Fibroblast of skin of right biceps (primary cell): ENCODE measurements at regions not wholly inside any gene's neighbourhood (a gene's known extent, or its start where the extent isn't known, plus 50 kb on each side); places are given as distances from the start of the nearest gene placed in this dataset.

Experiments used
- DNase-seq: peaks from one replicate; pipeline ENCODE4 v3.0.0-alpha.2; 2013

DNA sequence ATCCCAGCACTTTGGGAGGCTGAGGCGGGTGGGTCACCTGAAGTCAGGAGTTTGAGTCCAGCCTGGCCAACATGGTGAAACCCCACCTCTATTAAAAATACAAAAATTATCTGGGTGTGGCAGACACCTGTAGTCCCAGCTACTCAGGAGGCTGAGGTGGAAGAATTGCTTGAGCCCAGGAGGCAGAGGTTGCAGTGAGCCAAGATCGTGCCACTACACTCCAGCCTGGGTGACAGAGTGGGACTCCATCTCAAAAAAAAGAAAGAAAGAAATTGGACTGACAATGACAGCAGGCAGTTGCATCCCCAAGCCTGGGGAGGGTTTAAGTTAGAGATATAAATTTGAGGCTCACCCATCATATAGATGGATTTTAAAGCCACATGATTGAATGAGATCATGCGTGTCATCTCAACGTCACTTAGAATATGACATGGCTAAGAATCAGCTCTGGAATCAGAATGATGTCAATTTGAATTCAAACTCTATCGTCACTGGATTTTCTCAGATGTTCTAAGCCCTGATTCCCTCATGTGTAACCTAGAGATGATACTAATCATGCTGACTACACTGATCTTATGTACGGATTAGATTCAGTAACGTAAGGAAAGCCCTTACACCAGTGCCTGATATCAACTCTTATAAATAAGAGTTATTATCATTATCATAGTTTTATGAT lies 534.0 kb upstream of the JARID2 start:
- DNase-seq, result no peak

DNA sequence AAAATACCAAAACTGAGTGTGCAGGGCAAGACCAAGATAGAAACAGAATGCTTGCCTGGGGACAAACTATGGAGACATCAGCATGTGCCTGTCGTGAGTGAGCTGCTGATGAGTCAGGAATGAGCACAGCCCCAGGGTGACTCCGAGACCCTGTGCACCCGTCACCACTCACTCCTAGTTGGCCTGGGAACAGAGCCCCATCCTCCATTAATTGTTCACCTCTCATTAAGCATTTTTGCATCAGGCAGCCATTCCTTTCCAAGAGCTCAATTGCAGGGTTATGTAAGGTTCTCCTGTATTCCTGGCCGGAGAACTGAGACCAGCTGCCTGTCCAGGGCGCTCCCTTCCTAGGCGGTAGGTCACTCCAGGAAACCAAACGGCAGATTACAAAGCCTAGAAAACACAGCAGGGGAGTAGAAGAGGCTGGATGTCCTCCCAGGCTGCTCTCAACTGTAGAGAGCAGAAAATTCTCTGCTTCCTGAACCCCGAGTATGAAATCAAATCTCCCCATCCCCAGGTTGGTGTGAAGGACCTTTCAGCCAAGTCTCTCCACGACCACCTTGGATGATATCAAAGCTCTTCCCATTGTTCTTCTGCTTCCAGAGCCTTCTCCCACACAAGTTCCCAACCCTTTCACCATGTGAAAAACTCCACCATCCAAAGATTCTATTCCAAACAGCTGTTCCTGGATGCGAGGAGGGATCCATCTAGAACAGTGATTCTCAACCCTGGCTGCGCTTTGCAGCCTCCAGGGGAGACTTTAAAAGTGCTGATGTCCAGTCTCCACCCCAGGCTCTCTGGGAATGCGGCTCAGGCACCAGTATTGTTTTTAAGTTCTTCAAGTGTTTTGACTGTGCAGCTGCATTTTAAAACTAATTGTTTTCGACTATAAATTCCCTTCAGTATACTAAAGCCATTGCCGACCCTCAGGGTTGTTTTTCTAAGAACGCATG lies 532.6 kb upstream of the JARID2 start:
- peak; percentile 87 for DNase-seq

DNA sequence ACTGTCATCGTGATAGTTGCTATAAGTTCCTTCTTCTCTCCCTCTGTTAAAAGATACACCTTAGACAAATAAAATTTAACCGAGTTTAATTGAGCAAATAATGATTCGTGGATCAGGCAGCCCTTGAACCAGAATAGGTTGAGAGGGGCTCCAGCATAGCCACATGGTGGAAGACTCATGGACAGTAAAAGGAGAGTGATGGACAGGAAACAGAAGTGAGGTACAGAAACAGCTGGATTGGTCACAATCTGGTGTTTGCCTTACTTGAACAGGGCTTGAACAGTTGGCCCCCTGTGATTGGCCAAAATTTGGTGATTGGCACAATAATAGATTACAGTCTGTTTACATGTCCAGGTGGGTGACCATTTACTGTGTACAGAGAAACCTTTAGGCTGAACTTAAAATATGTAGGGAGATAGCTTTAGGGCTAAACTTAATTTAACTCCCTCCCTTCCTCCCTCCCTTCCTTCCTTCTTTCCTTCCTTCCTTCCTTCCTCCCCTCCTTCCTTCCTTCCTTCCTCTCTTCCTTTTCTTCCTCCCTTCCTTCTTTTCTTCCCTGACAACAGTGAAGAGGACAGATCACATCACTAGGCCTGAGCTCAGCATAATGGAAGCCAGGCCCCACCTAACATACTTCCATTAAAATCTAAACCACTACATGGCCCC lies 531.8 kb upstream of the JARID2 start:
- DNase-seq, result no peak

DNA sequence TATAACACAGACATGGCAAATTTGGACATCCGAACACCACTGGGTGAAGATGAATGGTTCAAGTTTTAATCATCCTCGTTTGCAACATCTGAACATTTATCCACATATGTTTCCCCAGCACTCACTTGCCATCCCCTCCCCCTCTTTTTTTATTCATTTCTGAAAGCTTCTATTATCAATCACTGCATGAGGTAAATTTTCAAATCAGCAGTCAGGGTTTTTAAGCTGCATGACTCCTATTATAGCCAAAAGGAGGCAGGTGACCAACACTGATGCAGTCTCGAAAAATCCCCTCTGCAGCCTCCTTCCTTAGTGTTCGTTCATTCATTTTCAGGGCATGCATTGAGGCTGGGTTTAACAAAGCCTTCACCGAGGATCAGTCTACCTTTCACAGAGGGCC lies 530.8 kb upstream of the JARID2 start:
- DNase-seq, result no peak

DNA sequence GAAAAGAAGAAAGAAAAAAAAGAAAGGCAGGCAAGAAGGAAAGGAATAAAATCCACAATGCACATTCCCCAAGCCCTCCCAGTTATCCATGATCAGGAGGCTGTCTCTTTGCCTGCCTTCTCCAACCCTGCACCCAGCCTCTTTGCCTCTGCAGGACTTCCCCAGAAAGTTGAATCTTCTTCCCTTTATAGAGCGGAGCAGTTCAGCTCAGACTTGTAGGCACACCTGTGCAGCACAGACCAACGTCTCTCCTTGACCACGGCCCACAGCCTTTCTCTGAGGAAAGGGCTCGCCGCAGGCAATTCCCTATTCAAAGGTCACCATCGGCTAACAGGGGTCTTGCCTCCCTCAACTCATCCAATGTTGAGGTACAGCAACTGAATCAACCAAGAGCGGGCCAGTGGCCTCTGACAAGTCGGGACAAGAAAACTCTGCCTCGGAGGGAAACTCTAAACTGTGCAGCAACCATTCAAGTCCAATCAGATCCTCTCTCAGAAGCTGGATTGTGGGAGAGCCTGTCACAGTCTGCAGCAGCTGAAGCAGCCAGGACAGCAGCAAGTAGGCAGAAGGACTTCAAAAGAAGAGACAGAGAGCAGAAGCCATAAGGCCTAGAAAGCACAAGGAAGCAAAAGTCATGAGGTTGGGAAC lies 529.2 kb upstream of the JARID2 start:
- no peak for DNase-seq

DNA sequence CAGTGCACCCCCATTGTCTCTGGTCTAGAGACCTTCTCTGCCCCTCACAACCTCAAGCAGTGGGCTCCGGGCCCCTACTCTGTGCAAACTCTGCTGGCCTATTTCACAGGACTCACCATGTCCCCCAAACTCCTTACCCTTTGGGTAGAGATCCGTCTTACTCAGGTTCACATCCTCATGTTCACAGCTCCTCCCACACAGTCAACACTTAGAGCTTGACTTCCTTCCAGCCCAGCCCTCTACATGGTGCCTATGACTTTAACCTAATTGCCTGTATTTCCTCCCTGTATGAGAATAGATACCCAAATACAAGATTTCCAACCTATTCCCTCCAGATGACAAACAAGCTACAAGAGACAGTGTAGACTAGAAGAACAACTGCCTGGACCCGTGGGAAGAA lies 528.6 kb upstream of the JARID2 start:
- DNase-seq, result no peak

DNA sequence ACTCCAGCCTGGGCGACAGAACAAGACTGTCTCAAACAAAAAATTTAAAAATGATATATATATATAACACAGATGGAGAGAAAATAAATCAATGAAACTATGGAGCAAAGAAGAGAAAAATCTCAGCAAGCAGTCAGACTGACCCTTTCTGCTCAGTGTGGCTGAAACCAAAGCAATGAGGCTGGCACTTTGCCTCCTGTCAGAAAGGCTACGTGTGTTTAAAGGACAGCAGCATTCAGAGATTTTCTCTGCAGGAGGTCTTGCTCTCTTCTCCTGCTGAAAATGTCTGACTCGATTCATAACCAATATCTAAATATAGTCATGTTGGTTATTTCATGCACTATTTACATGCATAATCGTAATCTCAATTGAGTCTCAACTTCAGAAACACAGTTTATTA lies 527.0 kb upstream of the JARID2 start:
- no peak for DNase-seq

DNA sequence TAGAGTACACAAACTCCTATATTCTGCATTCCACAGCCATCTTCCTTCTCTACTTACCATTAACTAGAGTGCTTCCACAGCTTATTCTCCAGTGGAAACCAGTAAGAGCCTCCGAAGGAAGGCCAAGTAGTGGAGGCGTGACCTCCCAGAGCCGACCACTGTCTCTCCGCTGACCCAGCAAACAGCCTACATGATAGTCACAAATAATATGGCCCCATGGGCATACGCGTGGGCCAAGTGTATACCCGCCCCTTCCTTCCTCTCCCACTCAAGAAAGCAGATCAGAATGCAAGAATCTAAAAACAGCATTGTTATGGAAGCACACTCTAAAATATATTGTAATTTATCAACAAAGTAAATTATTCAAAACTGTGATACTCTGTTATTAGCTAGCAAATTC lies 526.6 kb upstream of the JARID2 start:
- DNase-seq, result no peak

DNA sequence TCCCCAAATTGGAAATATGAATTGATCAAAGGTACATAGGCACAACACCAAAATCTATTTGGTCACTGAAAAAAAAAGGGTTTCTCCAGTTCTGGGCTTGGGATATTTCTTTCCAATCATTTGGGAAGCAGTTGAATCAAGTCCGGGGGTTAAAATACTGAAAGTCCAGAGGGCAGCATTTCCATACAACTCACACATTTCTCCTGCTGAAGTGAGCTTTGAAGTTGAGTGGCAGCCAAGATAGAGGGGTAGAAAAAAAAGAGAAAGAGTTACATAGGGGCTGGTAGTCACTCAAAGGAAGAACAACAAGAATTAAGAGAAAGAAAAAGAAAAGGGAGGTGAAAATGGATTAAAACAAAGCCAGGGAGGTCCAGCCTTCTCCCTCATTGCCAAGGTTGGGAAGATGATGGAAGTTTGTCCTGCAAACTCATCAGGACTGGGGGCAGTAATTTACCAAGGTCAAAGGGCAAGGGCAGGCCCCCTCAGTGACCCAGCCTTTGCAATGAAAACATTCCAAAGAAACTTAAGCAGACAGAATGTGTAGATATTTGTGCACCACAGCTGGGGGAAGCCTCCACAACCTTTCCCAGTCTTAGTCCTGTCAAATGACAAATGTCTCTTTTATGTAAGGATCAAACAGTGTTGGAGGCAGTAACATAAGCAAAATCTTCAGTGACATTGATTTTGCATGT lies 525.3 kb upstream of the JARID2 start:
- no peak for DNase-seq

DNA sequence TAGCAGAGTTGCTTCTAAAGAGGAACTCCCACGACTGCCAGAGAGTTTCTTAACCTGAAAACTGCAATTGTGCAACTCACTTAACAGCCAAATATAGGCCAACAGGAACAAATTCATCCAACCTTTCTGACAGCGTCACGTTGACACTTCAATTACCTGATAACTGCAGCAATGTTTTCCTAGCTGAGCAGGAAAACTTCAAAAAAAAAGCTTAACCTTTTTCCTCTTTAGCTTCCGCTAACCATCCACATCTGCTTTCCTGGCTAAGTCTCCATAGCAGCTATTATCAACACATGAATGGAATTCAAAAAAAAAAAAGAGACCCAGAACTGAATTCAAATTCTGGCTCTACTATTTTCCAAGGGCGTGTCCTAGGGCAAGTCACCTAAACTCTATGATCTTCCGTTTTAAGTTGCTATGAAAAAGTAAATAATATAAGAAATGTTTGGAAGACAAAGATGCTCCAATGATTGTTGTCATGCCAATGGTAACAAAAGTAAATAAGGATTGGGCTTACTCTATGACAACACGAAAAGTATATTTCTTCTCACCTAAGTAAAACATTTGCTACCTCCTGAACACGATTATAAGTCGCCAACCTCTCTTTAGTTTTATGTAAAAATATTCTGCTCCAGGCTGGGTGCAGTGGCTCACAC lies 524.6 kb upstream of the JARID2 start:
- no peak for DNase-seq

DNA sequence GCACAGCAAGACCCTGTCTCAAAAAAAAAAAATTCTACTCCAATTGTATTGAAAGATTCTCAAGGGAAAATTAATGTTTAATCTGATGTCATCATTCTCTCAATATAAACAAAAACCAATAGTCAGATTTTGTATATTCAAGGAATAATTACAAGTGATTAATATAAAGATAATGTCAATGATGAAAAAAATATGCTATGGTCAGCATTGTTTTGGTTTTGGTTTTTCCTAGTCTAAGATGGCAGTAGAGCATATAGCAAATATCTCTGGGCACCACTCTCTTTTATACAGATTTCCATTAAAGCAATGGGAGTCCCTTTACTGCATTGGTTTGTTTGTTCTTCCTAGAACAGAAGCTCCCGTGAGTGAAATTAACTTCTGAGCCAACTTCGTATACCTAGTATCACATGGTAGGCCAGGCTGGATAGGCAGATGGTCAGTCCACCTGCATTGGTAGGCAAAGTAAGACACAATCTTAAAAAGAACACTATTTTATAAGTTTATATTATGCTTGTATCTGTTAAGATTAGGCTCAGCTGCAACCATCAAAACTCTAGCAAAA lies 523.8 kb upstream of the JARID2 start:
- no peak for DNase-seq

DNA sequence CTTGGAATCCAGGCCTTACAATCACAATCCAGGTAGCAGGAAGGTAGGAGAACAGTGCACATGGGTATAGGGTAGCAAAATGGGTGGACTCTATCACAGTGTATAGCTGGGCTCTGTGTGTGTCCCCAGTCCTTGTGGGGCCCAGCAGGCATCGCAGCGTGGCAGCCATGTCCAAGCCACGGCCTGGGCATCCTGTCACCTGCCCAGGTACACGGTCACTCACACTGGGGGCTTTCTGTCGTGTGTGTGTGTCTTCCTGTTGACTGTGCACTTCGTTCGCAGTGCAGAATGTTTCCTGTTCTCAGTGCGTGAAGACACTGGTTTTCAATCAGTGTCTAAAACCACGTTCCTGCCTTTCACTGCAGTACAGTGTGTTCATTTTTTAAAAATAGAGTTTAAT lies 523.2 kb upstream of the JARID2 start:
- no peak for DNase-seq

DNA sequence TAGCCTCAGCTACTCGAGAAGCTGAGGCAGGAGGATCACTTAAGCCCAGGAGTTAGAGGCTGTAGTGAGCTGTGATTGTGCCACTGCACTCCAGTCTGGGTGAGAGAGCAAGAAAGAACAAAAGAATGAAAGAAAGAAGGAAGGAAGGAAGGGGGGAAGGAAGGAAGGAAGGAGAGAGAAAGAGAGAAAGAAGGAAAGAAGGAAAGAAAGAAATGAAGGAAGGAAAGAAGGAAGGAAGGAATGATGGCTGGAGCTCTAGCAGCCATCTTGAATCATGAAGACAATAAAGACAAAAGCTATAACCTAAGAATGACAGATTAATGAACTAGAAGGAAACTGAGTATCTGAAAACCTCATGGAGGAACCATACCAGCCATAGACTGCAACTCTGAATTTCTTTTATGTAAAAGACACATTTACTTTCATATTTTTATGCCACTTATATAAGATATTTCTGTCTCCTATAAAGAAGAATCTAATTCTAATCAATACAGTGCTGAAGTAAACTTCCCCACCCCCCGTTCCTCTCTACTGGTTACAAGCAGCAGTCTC lies 522.3 kb upstream of the JARID2 start:
- DNase-seq, result no peak

DNA sequence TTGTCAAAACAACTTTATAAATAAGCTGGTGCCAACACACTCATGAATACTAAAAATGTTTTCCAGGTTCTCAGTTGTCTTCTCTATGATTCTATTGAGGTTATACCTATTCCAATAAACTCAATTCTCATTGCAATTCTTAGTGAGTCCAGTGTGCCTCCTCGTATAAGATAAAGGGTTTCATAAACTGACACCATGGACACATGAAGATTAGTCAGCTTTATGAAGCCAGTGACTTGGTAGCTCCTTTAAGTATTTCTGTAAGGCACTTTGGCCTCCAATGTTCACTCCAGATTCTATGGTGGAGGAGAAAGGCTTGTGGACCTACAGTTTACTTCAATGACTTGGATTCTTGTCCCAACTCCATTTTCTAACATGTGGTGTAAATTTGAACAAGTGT lies 521.3 kb upstream of the JARID2 start:
- no peak for DNase-seq

DNA sequence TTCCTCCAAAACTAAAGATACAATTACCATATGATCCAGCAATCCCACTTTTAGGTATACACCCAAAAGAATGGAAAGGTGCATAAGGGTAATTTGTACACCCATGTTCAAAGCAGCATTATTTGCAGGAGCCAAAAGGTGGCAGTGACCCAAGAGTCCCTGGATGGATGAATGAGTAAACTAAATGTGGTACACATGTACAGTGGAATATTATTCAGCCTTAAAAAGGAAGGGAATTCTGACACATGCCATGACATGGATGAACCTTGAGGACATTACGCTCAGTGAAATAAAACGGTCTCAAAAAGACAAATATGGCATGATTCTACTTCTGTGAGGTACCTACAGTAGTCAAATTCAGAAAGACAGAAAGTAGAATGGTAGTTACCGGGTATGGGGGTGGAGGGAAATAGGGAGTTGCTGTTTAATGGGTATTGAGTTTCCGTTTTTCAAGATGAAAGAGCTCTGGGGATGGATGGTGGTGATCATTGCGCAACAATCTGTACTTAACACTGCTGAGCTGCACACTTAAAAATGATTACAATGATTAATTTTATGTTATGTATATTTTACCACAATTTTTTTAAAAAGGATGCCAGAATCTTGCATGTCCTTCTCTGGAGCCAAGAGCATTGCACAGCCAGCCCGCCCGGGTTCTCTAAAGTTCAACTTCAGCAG lies 518.9 kb upstream of the JARID2 start:
- DNase-seq, result peak; percentile 46

DNA sequence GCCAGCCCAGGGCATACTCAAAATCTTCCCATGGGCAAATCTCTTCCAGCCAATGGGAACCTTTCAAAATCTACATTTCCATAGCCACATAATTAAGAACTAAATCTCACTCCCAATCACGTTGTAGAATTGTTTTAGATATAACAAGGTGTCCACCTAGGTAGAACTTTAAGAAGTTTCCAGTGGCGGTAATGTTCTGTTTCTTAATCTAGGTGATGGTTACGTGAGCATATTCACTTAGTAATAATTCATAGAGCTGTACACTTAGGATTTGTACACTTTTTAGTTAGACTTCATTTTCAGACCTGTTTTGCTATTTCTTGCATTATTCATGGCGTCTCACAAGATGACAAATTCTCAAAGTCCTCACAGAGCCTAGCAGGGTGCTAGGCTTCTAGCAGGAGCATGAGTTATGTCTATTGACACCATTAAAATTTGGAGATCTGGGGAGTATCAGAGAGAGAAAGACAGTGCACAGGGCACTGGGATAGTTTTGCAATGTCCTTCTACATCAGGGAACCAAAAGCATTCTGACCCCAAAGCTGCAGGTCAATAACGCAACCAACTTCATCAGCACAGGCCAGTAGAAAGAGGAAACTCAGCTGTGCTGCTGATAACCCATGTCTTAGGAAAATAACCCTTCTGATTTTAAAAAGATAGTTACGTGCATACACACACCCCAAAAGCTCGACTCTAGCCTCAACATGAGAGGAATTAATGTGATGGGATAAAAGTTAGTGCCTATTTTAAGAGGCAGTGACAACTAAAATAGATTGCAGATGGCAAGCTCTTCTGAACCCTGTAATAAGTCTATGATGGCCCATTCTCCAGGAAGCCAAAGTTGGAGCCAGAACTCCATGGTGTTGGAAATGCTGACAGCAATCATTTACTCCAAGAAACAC lies 518.1 kb upstream of the JARID2 start:
- DNase-seq, result no peak

DNA sequence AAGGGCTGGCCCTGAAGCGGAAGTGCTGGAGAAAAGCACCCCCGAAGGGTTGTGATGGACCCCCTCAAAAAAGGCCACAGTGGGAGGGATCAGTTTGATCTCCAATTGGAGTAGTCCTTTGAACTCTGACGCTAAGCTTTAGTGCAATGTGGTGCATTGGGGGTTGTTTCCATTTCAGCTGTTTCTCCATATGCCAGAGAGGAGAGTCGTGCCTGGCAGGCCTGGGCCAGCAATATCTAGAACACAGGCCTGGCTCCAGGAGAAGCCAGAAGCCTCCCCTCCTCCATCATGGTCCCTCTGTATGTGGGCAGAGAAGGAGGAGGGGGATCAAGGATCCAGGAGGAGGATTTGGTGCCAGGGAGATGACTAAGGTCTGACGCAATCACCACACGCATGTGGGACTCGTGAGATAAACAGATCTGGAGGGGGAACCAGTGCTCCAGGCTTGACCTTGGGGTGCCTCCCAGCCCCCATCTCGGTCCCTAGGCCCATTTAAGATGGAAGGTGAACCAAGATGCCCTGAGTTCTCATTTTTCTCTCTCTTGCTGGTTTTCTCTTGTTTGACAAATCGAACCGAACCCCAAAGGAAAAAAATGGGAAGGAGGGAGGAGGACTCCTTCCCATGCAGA lies 517.4 kb upstream of the JARID2 start:
- DNase-seq, result peak; percentile 79

DNA sequence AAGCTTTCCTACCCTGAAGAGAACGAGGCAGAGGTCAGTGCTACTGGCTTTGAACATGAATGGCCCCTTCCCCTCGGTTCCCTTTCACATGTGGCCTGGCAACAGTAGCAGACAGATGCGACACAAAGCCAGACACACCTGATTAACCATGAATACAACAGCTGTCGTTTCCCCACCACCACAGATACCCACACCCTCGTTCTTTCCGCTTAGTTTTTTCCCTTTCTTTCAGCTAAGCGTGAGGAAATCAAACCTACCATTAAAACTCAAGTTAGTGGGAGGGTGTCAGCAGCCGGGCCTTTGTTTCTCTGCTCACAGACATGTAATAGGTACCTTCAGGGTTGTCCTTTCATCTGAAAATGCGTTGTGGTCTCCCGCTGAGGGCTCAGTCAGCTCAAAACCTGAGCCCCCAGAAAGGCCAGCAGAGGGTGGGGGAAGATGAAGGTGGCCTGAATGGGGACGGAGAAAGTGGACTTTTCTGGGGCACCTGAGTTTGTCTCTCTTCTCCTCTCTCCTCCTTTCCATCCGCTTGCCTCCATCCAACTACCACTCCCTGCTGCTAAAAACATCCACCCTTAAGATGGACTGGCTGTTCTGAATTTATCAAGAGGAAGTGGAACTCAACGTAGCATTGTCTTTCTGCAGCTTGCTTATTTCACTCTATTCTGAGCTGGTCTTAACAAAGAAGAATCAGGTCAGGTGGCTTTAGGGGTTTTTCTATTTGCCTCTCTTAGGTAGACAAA lies 516.6 kb upstream of the JARID2 start:
- no peak for DNase-seq
